ENCODE measurements at regions not wholly inside any gene's neighbourhood (a gene's known extent, or its start where the extent isn't known, plus 50 kb on each side); places are given as distances from the start of the nearest gene placed in this dataset.
"Not testable (repeated sequence)": the region's sequence is repeated elsewhere in the genome, so short reads cannot be mapped to it uniquely, and the experiment has no call there.

- POLR2A ChIA-PET (ENCODE audit: unreplicated experiment), result interaction anchor here (0.6 kb wide), 1 partner anchor 517 kb away, joined by 6 read pairs; no protein-coding TSS in a partner anchor
- in situ Hi-C loops (cut with MboI; ENCODE audit: low sequenced_read_pairs), result not testable (repeated sequence)
These were observed 358.6 kb downstream of the TXNL1 start for GRCh38 chr18:56279816-56280215.

More at GRCh38 chr18:56279816-56280215, 358.6 kb downstream of the TXNL1 start:
- dilution Hi-C loops (cut with HindIII; ENCODE audit: low sequenced_read_pairs, unreplicated experiment); H3K9me3 ChIP-seq (ENCODE audit: control insufficient read depth, insufficient read depth, low read length); H3K27me3 ChIP-seq (ENCODE audit: control insufficient read depth, insufficient read depth, low read length); CTCF ChIA-PET; H4K8ac ChIP-seq (ENCODE audit: low read depth in 2 of 2, low read length in 2 of 2); H3K27ac ChIP-seq (ENCODE audit: insufficient read depth, low read length); H3K4ac ChIP-seq (ENCODE audit: low read depth, low read length); H3K56ac ChIP-seq (ENCODE audit: extremely low read depth, insufficient read depth, low read length); H3K4me3 ChIP-seq (ENCODE audit: insufficient read depth, low read depth, low read length); H3K79me1 ChIP-seq (ENCODE audit: low read depth in 1 of 2, low read length in 2 of 2); H2BK5ac ChIP-seq (ENCODE audit: low read depth, low read length, poor library complexity, severe bottlenecking); H4K91ac ChIP-seq (ENCODE audit: insufficient read depth, low read depth, low read length); H3K4me2 ChIP-seq (ENCODE audit: low read depth, low read length); BruUV-seq (replicated peaks); H2AK9ac ChIP-seq (replicated peaks; ENCODE audit: low read depth, low read length, poor library complexity); H3K9ac ChIP-seq (ENCODE audit: low read depth, low read length); H4K5ac ChIP-seq (ENCODE audit: low read depth, low read length); H2AK5ac ChIP-seq (ENCODE audit: low read depth, low read length); ATAC-seq (ENCODE audit: low read depth); H2BK20ac ChIP-seq (ENCODE audit: low read depth, low read length); H4K20me1 ChIP-seq (ENCODE audit: insufficient read depth, low read length); H3K23ac ChIP-seq (ENCODE audit: low read depth, low read length); H3K36me3 ChIP-seq (ENCODE audit: control insufficient read depth, insufficient read depth, low read length); DNase-seq; H3K18ac ChIP-seq (ENCODE audit: low read depth, low read length); H3K14ac ChIP-seq (replicated peaks; ENCODE audit: low read depth, low read length); H2BK120ac ChIP-seq (ENCODE audit: low read depth, low read length); intact Hi-C loops (cut with micrococcal nuclease); H2BK15ac ChIP-seq (ENCODE audit: low read depth, low read length); H3K9me1 ChIP-seq (ENCODE audit: insufficient read depth, low read length); H3K4me1 ChIP-seq (ENCODE audit: control insufficient read depth, insufficient read depth, low read length); H2AFZ ChIP-seq (replicated peaks; ENCODE audit: low read length, poor library complexity): not testable (repeated sequence)
- WGBS, 2 experiments (ENCODE audit: extremely low coverage in 2 of 2, insufficient read length in 1 of 2), result no CpG with 5 or more reads among the region's 3 CpGs

Data from IMR-90 (cell line).